ENCODE measurements at regions not wholly inside any gene's neighbourhood (a gene's known extent, or its start where the extent isn't known, plus 50 kb on each side); places are given as distances from the start of the nearest gene placed in this dataset.

DNA sequence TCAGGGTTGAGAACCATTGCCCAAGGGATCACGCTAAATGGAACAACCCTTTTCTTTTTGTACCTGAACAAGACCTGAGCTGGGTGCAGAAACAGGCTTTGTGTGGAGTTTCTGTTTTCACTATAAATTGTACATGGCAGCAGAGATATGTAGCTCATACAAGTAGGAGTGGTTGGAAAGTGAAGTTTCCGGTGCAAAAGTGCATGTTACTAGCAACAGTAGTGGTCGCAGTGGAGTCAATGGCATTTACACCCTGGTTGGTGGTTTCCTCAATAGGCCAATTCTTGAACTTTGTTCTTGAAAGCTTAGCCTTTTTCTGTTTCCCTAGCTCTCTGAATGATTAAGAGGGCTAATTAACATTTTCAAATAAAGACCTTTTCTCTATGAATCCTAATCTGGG, 170.7 kb downstream of the NEBL start:
- H3K27me3 Mint-ChIP-seq = no peaks in the 10 kb centered on the region
- ATAC-seq = no peak
- H3K27ac Mint-ChIP-seq = no peak overlapping the region
- H3K36me3 Mint-ChIP-seq = no peaks in the 10 kb centered on the region
- H3K4me3 Mint-ChIP-seq = no peak overlapping the region
- H3K4me1 Mint-ChIP-seq = no peaks in the 10 kb centered on the region
- peaks cover 10% of the 10 kb centered on the region for H3K9me3 Mint-ChIP-seq

DNA sequence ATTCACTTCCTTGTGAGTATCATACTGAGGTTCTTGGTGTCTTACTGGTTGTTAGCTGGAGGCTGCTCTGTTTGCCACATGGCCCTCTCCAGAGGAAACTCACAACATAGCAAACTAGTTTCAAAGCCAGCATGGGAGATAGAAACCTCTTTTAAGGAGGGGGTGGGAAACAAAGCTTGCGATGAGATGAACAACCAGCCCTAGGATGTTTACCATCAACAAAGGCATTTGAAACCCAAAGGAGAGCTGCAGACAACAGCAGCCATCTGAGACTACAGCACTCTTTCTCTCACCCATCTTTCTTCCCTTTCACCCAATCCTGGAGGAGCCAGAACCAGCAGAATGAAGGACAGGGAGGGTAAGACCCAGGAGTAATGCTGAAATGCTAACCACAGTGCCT, 182.1 kb downstream of the NEBL start:
- H3K36me3 Mint-ChIP-seq = no peaks in the 10 kb centered on the region
- no peaks in the 10 kb centered on the region for H3K4me1 Mint-ChIP-seq
- no peak overlapping the region for H3K4me3 Mint-ChIP-seq
- no peaks in the 10 kb centered on the region for H3K27me3 Mint-ChIP-seq
- ATAC-seq = no peak
- H3K27ac Mint-ChIP-seq = no peak overlapping the region
- H3K9me3 Mint-ChIP-seq = peaks cover 6% of the 10 kb centered on the region

DNA sequence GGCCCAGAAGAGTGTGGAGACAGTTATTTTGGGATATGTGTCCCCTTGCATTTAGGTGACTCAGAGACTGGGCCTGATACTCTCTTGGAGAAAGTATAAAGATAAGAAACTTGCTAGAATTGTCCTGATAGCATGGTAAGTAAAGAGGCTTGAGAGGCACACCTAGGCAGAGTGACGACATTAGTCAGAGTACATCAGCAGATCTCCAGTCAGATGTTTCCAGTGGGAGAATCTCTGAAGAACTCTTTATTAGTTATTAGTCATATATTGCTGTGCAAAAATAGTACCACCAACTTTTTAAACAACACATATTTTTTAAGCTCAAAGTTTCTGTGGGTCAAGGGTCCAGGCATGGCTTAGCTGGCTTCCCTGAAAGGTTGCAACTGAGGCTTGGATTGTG, 182.6 kb downstream of the NEBL start:
- H3K36me3 Mint-ChIP-seq = no peaks in the 10 kb centered on the region
- H3K4me3 Mint-ChIP-seq = no peak overlapping the region
- H3K27ac Mint-ChIP-seq = no peak overlapping the region
- no peak for ATAC-seq
- no peaks in the 10 kb centered on the region for H3K4me1 Mint-ChIP-seq
- no peaks in the 10 kb centered on the region for H3K27me3 Mint-ChIP-seq
- peaks cover 6% of the 10 kb centered on the region for H3K9me3 Mint-ChIP-seq

DNA sequence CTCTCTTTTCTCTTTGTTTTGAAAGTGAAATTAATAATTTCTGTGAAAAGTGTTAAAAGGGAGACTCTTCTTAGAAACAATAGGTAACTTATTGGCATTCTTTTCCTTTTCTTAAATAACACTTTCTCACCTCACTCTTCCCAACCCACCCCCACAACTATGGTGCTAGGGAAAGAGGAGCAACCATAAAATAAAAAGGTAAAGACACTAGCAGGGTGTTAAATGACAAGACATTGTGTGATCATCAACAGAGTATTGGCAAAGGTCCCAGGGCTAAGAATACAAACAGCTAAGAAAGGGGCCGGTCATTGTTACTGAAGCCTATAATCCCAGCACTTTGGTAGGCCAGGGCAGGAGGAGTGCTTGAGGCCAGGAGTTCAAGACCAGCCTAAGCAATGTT, 183.7 kb downstream of the NEBL start:
- Mint-ChIP-seq H3K27ac (no peak overlapping the region), H3K9me3 (peaks cover 6% of the 10 kb centered on the region), H3K27me3 (no peaks in the 10 kb centered on the region), H3K4me1 (no peaks in the 10 kb centered on the region), H3K4me3 (no peak overlapping the region), H3K36me3 (no peaks in the 10 kb centered on the region)
- no peak for ATAC-seq

DNA sequence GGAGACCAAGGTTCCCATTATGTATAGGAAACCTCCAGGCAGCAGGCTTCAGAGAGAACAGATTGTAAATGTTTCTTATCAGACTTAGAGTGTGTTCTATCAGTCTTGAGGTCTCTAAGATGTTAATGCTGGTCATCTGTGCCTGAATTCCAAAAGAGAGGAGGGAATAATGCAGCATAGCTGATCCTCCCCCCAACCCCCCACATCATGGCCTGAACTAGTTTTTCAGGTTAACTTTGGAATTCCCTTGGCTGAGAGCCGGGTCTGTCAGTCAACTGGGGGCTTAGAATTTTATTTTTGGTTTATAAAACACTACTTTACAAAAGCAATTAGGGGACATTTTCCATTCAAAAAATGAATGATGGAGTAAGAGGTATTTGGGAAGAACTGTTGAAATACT, 184.3 kb downstream of the NEBL start:
- Mint-ChIP-seq H3K9me3 (peaks cover 7% of the 10 kb centered on the region), H3K4me1 (no peaks in the 10 kb centered on the region), H3K27ac (no peak overlapping the region), H3K4me3 (no peak overlapping the region), H3K36me3 (no peaks in the 10 kb centered on the region), H3K27me3 (no peaks in the 10 kb centered on the region)
- no peak for ATAC-seq

DNA sequence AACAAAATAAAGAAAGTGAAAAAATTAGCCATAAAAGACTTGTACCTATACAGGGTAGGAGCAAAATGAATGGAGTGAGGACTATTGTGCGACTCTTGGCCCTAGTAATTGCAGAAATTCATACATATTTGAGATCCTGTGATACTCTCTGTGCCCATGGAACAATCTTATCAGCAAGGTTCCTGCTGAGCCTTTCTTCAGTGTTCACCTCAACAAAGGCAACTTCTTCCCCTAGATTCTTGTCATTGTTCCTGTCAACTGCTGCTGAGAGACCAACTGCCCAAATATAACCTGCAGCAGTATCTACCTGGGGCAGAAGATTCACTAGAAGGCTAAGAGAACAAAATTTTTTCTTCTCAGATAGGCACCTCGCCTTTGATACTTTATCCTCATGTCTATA, 187.4 kb downstream of the NEBL start:
- Mint-ChIP-seq H3K27ac (no peak overlapping the region), H3K4me3 (no peak overlapping the region), H3K9me3 (peaks cover 7% of the 10 kb centered on the region), H3K36me3 (no peaks in the 10 kb centered on the region), H3K4me1 (no peaks in the 10 kb centered on the region), H3K27me3 (no peaks in the 10 kb centered on the region)
- no peak for ATAC-seq

DNA sequence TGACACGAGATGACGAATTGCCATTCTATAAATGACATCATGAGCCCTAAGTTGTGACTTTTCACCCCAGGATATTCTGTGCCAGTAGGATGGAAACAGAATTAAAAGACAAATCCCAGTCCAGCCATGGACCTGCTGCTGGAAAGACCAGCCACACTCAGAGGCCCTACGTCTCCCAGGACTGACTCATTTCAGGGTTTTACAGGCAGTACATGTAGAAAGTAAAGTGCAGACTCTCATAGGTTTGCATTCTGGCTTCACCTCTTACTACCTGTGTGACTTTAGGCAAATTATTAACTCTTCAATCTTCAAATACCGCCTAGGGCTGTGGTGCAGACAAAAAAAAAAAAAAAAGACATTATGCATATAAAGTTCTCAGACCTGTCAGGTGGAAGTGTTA, 188.8 kb downstream of the NEBL start:
- Mint-ChIP-seq H3K27me3 (no peaks in the 10 kb centered on the region), H3K27ac (no peak overlapping the region), H3K4me3 (no peak overlapping the region), H3K4me1 (no peaks in the 10 kb centered on the region), H3K36me3 (no peaks in the 10 kb centered on the region), H3K9me3 (peaks cover 7% of the 10 kb centered on the region)
- ATAC-seq = no peak

DNA sequence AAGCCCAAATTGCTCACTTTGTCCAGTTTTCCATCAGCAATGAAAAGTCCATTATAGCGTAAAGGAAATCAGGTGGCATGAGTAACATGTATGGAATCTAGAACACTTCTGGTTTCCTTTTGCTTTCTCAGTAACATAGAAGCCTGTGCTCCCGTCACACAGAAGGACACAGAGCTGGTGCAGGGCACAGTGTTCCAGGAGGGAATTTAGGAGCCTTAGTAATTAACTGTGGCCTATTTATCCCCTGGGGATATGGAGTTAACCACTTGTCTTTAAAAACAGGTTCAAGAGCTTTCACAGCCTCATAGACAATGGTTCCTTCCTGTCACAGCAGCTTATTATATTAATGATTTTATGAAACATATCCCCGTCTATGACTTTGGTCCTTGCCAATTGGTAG, 189.9 kb downstream of the NEBL start:
- Mint-ChIP-seq H3K27me3 (no peaks in the 10 kb centered on the region), H3K9me3 (peaks cover 7% of the 10 kb centered on the region), H3K4me3 (no peak overlapping the region), H3K27ac (no peak overlapping the region), H3K4me1 (no peaks in the 10 kb centered on the region), H3K36me3 (no peaks in the 10 kb centered on the region)
- ATAC-seq = no peak

DNA sequence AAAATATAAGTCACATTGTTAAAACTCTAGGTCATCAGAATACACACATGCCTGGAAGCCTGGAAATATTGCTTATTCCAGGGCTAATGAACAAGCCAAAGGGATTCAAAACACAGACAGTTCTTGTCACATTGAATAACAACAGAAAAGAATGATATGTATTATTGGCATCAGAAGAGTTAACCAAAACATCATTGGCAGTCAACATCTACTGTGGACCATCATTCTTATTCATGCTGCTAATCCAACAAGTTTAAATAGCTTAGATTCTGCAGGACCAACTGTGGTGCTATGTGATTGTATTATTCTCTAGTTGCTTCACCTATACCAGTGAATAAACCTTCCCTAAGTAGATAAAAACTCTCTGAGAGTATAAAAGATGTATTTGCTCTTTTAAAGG, 198.3 kb downstream of the NEBL start:
- Mint-ChIP-seq H3K4me3 (no peak overlapping the region), H3K4me1 (no peaks in the 10 kb centered on the region), H3K9me3 (peaks cover 3% of the 10 kb centered on the region), H3K27me3 (no peaks in the 10 kb centered on the region), H3K36me3 (no peaks in the 10 kb centered on the region), H3K27ac (no peak overlapping the region)
- ATAC-seq = no peak

DNA sequence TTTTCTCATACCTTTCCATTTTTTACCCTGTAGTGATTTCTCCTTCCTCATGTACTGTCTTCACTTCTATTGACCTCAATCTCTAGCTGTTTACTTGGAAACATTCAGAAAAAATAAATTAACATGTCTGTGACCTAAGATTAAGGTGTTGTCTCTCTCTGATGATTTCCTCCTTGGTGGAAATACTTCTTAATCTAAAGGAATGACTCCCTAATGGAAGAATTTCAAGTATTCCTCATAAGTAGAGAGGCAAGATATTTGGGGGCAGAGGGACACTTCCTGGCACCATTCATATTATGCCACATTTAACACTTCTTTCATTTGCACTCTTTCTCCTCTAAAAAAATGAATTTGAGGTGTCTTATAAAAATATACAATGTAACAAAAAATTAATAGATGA, 202.8 kb downstream of the NEBL start:
- Mint-ChIP-seq H3K27ac (no peak overlapping the region), H3K9me3 (peaks cover 5% of the 10 kb centered on the region), H3K4me3 (no peak overlapping the region), H3K36me3 (no peaks in the 10 kb centered on the region), H3K27me3 (no peaks in the 10 kb centered on the region), H3K4me1 (no peaks in the 10 kb centered on the region)
- ATAC-seq = no peak

DNA sequence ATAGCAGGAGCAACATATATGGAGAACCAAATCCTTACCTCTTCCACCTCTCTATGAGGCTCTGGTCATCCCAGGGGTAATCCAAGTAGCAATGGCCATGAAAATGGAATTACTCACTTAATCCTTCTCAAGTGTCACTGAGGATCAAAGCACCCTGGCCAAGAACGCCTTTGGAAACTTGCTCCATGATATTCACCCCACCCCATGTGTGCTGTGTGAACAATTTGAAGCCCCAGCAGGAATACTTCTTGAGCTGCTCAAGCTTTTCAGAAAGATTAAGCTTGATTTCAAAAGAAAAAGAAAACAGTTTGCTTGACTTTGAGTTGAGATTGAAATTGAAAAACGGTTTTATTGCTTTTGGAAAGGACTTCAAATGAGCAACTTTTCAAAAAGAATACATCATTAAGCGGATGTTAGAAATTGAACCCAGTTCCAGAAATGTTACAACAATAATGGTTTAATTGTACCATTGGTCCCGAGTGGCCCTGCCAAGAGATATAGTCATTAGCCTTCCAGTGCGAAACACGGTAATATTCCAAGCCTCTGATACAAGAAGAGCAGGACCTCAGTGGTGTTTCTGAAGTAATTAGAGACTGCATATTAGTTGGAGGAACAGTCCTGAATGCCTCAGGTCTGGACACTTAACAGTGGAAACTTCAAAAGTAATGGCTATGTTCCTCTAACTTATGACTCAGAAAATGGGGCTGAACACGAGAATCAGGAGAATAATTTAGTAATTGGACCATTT, 208.1 kb downstream of the NEBL start:
- Mint-ChIP-seq H3K9me3 (peaks cover 6% of the 10 kb centered on the region), H3K4me3 (no peak overlapping the region), H3K36me3 (no peaks in the 10 kb centered on the region), H3K27me3 (no peaks in the 10 kb centered on the region), H3K27ac (no peak overlapping the region), H3K4me1 (no peaks in the 10 kb centered on the region)
- no peak for ATAC-seq

DNA sequence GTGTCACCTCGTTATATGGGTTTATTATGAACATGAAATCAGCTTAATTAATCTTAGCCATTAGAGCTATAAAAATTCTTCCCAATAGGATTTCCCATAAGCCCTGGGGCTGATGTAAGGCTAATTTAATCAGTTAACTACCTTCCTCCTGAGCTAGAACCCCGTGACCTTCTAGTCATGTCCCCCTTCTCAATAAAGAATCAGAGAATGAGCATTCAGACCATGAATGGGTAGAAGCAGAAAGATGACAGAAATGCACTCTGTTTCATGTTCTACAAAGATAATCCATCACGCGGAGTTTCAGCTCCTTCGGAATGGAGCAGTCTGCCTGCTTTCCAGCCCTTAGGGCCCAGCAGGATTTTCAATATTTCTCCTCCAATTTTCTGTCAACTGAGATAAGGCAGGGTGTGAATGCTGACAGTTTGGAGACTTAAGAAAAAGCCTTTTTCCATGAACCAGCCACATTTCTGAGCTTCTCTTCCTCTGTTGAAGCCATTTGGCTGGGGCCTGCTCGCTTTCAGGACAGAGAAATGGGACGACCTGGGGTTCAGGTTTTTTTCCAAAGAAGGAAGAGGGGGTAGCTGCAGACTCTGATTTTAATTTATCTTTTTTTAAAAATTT, 211.0 kb downstream of the NEBL start:
- Mint-ChIP-seq H3K4me1 (no peaks in the 10 kb centered on the region), H3K27ac (no peak overlapping the region), H3K9me3 (peaks cover 4% of the 10 kb centered on the region), H3K4me3 (no peak overlapping the region), H3K27me3 (no peaks in the 10 kb centered on the region), H3K36me3 (no peaks in the 10 kb centered on the region)
- ATAC-seq = no peak

DNA sequence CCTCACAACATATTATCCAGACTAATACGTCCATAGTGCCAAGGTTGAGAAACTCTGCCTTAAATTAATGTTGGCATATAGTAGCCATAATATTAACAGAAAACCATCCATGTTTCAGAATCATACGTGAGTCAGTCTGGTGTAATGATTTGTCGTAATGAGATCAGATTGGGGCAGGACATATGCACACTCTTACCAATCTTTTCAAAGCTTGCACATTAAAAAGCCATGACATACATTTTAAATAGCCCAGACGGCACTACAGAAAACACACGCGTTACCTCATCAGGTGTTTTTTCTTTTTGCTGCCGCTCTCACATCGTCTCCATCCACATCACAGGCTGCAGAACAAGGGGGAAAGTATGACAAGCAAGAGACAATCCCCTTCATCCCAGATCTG, 211.6 kb downstream of the NEBL start:
- Mint-ChIP-seq H3K36me3 (no peaks in the 10 kb centered on the region), H3K4me3 (no peak overlapping the region), H3K27ac (no peak overlapping the region), H3K27me3 (no peaks in the 10 kb centered on the region), H3K9me3 (peaks cover 4% of the 10 kb centered on the region), H3K4me1 (no peaks in the 10 kb centered on the region)
- ATAC-seq = no peak

DNA sequence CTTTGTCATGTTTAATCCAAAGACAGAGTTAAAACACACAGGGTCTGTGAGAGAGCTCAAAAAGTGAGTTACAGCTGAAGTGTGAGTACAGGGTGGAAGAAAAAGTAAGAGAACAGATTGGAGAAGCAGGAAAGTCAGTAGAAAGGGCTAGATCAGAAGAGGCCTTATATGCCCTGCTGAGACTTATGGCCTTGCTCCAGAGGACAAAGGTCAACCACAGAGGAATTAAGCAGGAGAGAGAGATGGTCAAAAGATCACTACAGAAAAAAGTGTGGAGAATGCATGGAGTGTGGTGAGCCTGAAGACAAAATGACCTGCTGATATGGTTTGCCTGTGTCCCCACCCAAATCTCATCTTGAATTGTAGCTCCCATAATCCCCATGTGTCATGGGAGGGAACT, 213.8 kb downstream of the NEBL start:
- no peak overlapping the region for H3K4me3 Mint-ChIP-seq
- no peaks in the 10 kb centered on the region for H3K4me1 Mint-ChIP-seq
- H3K36me3 Mint-ChIP-seq = no peaks in the 10 kb centered on the region
- no peak for ATAC-seq
- no peaks in the 10 kb centered on the region for H3K27me3 Mint-ChIP-seq
- peaks cover 9% of the 10 kb centered on the region for H3K9me3 Mint-ChIP-seq
- no peak overlapping the region for H3K27ac Mint-ChIP-seq

DNA sequence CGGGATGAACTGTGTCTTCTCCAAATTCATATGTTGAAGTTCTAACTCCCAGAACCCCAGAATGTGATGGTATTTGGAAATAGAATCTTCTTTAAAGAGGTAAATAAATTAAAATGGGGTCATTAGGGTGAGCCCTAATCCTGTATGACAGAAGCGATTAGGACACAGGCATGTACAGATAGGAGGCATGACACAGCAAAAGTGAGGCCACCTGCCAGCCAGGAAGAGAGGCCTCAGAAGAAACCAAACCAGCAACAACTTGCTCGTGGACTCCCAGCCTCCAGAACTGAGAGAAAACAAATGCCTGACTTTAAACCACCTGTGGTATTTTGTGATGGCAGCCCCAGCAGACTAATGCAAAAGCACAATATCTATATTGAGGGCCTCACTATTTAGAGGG, 214.3 kb downstream of the NEBL start:
- ATAC-seq = no peak
- no peaks in the 10 kb centered on the region for H3K36me3 Mint-ChIP-seq
- no peaks in the 10 kb centered on the region for H3K4me1 Mint-ChIP-seq
- H3K27me3 Mint-ChIP-seq = no peaks in the 10 kb centered on the region
- H3K4me3 Mint-ChIP-seq = no peak overlapping the region
- H3K9me3 Mint-ChIP-seq = peaks cover 9% of the 10 kb centered on the region
- H3K27ac Mint-ChIP-seq = no peak overlapping the region

DNA sequence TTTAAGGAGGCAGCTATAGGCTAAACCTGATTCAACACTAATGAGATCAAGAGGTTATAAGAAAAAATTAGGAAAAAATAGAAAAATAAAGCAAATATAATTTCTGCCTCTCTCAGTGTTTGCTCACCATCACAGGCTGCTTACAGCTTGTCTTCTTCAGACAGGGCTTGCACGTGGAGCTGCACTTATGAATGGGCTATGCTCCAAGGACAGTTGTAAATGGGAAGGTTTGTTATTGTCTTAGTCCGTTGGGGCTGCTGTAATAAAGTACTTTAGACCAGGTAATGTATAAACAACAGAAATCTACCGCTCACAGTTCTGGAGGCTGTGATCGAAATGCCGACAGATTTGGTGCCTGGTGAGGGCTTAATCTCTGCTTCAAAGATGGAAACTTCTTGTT, 219.8 kb downstream of the NEBL start:
- Mint-ChIP-seq H3K36me3 (no peaks in the 10 kb centered on the region), H3K9me3 (peaks cover 4% of the 10 kb centered on the region), H3K4me1 (no peaks in the 10 kb centered on the region), H3K27me3 (no peaks in the 10 kb centered on the region), H3K4me3 (no peak overlapping the region), H3K27ac (no peak overlapping the region)
- no peak for ATAC-seq

Measured in stimulated activated memory B cell treated with anti-CD40 and anti-IgM and Interleukin-4, amounts not matched to agents 10 μg/mL and 1 μg/mL and 100 μg/mL, for 72 hours (primary cell).